Body of pancreas (tissue), 4 donors: ENCODE measurements at regions not wholly inside any gene's neighbourhood (a gene's known extent, or its start where the extent isn't known, plus 50 kb on each side); places are given as distances from the start of the nearest gene placed in this dataset.

ENCODE experiments used
- POLR2A ChIP-seq, 3 donors: fragments of 450-650 bp; IDR thresholded peaks; one replicate each; pipeline ENCODE4 v1.6.1; 2016; ENCODE audit warnings: antibody characterized with exemption in 3 of 3, mild to moderate bottlenecking in 2 of 3
- TF ChIP-seq, protein P1 (sequence below), 7 experiments: fragments of 450-650 bp in 4 of 7; fragments of 200-600 bp in 3 of 7; sonication (generic) in 3 of 7; IDR thresholded peaks; one replicate each; pipeline ENCODE4 v1.5.1; 2016 to 2019; ENCODE audit warnings: antibody characterized with exemption in 7 of 7

GRCh38 chr5:160922311-160922710 is 70.3 kb upstream of the ATP10B start:
- no peak for TF ChIP-seq POLR2A (IDR thresholded peaks at IDR 0.05)
- TF ChIP-seq, protein P1, sequence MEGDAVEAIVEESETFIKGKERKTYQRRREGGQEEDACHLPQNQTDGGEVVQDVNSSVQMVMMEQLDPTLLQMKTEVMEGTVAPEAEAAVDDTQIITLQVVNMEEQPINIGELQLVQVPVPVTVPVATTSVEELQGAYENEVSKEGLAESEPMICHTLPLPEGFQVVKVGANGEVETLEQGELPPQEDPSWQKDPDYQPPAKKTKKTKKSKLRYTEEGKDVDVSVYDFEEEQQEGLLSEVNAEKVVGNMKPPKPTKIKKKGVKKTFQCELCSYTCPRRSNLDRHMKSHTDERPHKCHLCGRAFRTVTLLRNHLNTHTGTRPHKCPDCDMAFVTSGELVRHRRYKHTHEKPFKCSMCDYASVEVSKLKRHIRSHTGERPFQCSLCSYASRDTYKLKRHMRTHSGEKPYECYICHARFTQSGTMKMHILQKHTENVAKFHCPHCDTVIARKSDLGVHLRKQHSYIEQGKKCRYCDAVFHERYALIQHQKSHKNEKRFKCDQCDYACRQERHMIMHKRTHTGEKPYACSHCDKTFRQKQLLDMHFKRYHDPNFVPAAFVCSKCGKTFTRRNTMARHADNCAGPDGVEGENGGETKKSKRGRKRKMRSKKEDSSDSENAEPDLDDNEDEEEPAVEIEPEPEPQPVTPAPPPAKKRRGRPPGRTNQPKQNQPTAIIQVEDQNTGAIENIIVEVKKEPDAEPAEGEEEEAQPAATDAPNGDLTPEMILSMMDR (IDR thresholded peaks at IDR 0.05), result no peak
